GM23248 (cell line): ENCODE measurements at regions not wholly inside any gene's neighbourhood (a gene's known extent, or its start where the extent isn't known, plus 50 kb on each side); places are given as distances from the start of the nearest gene placed in this dataset.

Experiments used
- DNase-seq: peaks from one replicate; pipeline ENCODE4 v3.0.0-alpha.2; 2015
- H2AFZ ChIP-seq: fragments of 200-600 bp; sonication (generic); 2 replicates; pipeline ENCODE4 v1.6.1; 2016; ENCODE audit warnings: antibody characterized with exemption
- H3F3A ChIP-seq: fragments of 200-600 bp; sonication (generic); 2 replicates; pipeline ENCODE4 v1.6.1; 2016; ENCODE audit warnings: mild to moderate bottlenecking, antibody characterized with exemption, mixed run types; ENCODE audit not compliant: insufficient read depth
- H3K27ac ChIP-seq: fragments of 200-600 bp; sonication (generic); 2 replicates; pipeline ENCODE4 v1.5.1; 2016; ENCODE audit warnings: mild to moderate bottlenecking
- H3K27me3 ChIP-seq: fragments of 200-600 bp; sonication (generic); replicated peaks from 2 replicates; pipeline ENCODE4 v1.6.1; 2016; ENCODE audit warnings: mild to moderate bottlenecking; ENCODE audit not compliant: insufficient read depth
- H3K36me3 ChIP-seq: fragments of 200-600 bp; sonication (generic); 2 replicates; pipeline ENCODE4 v1.6.1; 2016; ENCODE audit warnings: low read depth, mild to moderate bottlenecking
- H3K4me1 ChIP-seq: fragments of 200-600 bp; sonication (generic); 2 replicates; pipeline ENCODE4 v1.6.1; 2016; ENCODE audit warnings: mild to moderate bottlenecking; ENCODE audit not compliant: insufficient read depth
- H3K4me2 ChIP-seq: fragments of 200-600 bp; sonication (generic); one replicate; pipeline ENCODE4 v1.6.1; 2016; ENCODE audit warnings: mild to moderate bottlenecking; ENCODE audit not compliant: unreplicated experiment
- H3K4me3 ChIP-seq: fragments of 200-600 bp; sonication (generic); 2 replicates; pipeline ENCODE4 v1.5.1; 2016; ENCODE audit warnings: mild to moderate bottlenecking
- H3K79me2 ChIP-seq: fragments of 200-600 bp; sonication (generic); 2 replicates; pipeline ENCODE4 v1.6.1; 2016; ENCODE audit warnings: mild to moderate bottlenecking; ENCODE audit not compliant: insufficient read depth
- H3K9ac ChIP-seq: fragments of 200-600 bp; sonication (generic); 2 replicates; pipeline ENCODE4 v1.6.1; 2016; ENCODE audit warnings: mild to moderate bottlenecking
- H3K9me2 ChIP-seq: fragments of 200-600 bp; sonication (generic); 2 replicates; pipeline ENCODE4 v1.6.1; 2016; ENCODE audit warnings: mixed run types, mild to moderate bottlenecking, moderate library complexity; ENCODE audit not compliant: insufficient read depth
- H3K9me3 ChIP-seq: fragments of 200-600 bp; sonication (generic); one replicate; pipeline ENCODE4 v1.6.1; 2017; ENCODE audit warnings: low read depth
- H4K20me1 ChIP-seq: fragments of 200-600 bp; sonication (generic); 2 replicates; pipeline ENCODE4 v1.6.0; 2016; ENCODE audit not compliant: insufficient read depth
- EZH2 ChIP-seq: fragments of 200-600 bp; sonication (generic); IDR thresholded peaks from 2 replicates; pipeline ENCODE4 v1.6.1; 2018; ENCODE audit warnings: antibody characterized with exemption, mild to moderate bottlenecking; ENCODE audit not compliant: insufficient read depth, poor library complexity, severe bottlenecking
- EZH2phosphoT487 ChIP-seq: fragments of 200-600 bp; sonication (generic); IDR thresholded peaks from 2 replicates; pipeline ENCODE4 v1.6.1; 2018; ENCODE audit warnings: antibody characterized with exemption, moderate library complexity, mild to moderate bottlenecking, low read depth; ENCODE audit not compliant: insufficient read depth
- WGBS, 2 experiments: methylation state at CpG; one replicate each; pipeline ENCODE4 v1.1.6; 2015 to 2017; ENCODE audit warnings: low lambda C conversion rate in 2 of 2, low coverage in 1 of 2; ENCODE audit errors: missing lambda C conversion rate in 2 of 2; 5-methylcytosine and 5-hydroxymethylcytosine counted together
- in situ Hi-C: fragments of 300-500 bp; cut with MboI; formaldehyde crosslinking; loops from 2 replicates; pipeline ENCODE4 v1.15.0; 2020

GRCh38 chr3:103924544-103924943 is 1442.2 kb upstream of the ALCAM start:
- Histone ChIP-seq H3K9ac (no peak overlapping the region), H3F3A (no peaks in the 10 kb centered on the region), H2AFZ (no peak overlapping the region), H3K79me2 (no peaks in the 10 kb centered on the region), H3K4me3 (no peak overlapping the region), H3K27ac (no peak overlapping the region), H3K36me3 (no peaks in the 10 kb centered on the region), H3K4me1 (no peaks in the 10 kb centered on the region), H3K9me3 (no peaks in the 10 kb centered on the region), H3K27me3 (no peaks in the 10 kb centered on the region), H3K4me2 (no peak overlapping the region), H3K9me2 (no peaks in the 10 kb centered on the region; the same call in 1 of the 2 replicates), H4K20me1 (no peaks in the 10 kb centered on the region)
- WGBS, 2 experiments: 24 to 38% methylated on average over 1 of the region's 1 CpG
- in situ Hi-C loops: no loop called here
- no peak for DNase-seq
- TF ChIP-seq EZH2phosphoT487: no peak
- TF ChIP-seq EZH2: no peak

- Histone ChIP-seq H3K36me3 (no peaks in the 10 kb centered on the region), H3K4me3 (no peak overlapping the region), H4K20me1 (no peaks in the 10 kb centered on the region), H2AFZ (no peak overlapping the region), H3K27ac (no peak overlapping the region), H3K4me1 (no peaks in the 10 kb centered on the region), H3F3A (no peaks in the 10 kb centered on the region), H3K9me3 (no peaks in the 10 kb centered on the region), H3K9me2 (no peaks in the 10 kb centered on the region), H3K4me2 (no peak overlapping the region), H3K9ac (no peak overlapping the region), H3K27me3 (no peaks in the 10 kb centered on the region), H3K79me2 (no peaks in the 10 kb centered on the region)
- no peak for DNase-seq
- WGBS, 2 experiments: 47 to 51% methylated on average over 12 of the region's 12 CpGs
- TF ChIP-seq EZH2 (no peak), EZH2phosphoT487 (no peak)
- in situ Hi-C loops: no loop called here
These were observed 1439.8 kb upstream of the ALCAM start for GRCh38 chr3:103926936-103927335.

- H2AFZ ChIP-seq: no peak overlapping the region
- WGBS, 2 experiments: 18 to 36% methylated on average over 1 of the region's 1 CpG
- TF ChIP-seq EZH2 (no peak), EZH2phosphoT487 (no peak)
These were observed 1438.8 kb upstream of the ALCAM start for GRCh38 chr3:103927896-103928295.

GRCh38 chr3:103937094-103937493 is 1429.6 kb upstream of the ALCAM start:
- Histone ChIP-seq H3F3A (no peaks in the 10 kb centered on the region), H4K20me1 (no peaks in the 10 kb centered on the region), H3K79me2 (no peaks in the 10 kb centered on the region), H3K9me3 (no peaks in the 10 kb centered on the region), H3K9me2 (no peaks in the 10 kb centered on the region), H3K27ac (no peak overlapping the region), H3K4me1 (no peaks in the 10 kb centered on the region), H2AFZ (no peak overlapping the region), H3K36me3 (no peaks in the 10 kb centered on the region), H3K4me2 (no peak overlapping the region), H3K27me3 (no peaks in the 10 kb centered on the region), H3K4me3 (no peak overlapping the region), H3K9ac (no peak overlapping the region)
- in situ Hi-C loops: no loop called here
- DNase-seq: no peak
- TF ChIP-seq EZH2phosphoT487 (no peak), EZH2 (no peak)

More at GRCh38 chr3:103927896-103928295, 1438.8 kb upstream of the ALCAM start:
- in situ Hi-C loops: no loop called here
- H3K36me3 ChIP-seq: no peaks in the 10 kb centered on the region
- no peak overlapping the region for H3K4me3 ChIP-seq
- H3K9ac ChIP-seq: no peak overlapping the region
- no peaks in the 10 kb centered on the region for H3F3A ChIP-seq
- H3K27me3 ChIP-seq: no peaks in the 10 kb centered on the region
- no peaks in the 10 kb centered on the region for H3K9me3 ChIP-seq
- no peaks in the 10 kb centered on the region for H3K9me2 ChIP-seq
- no peaks in the 10 kb centered on the region for H3K4me1 ChIP-seq
- H4K20me1 ChIP-seq: no peaks in the 10 kb centered on the region
- H3K79me2 ChIP-seq: no peaks in the 10 kb centered on the region
- no peak overlapping the region for H3K4me2 ChIP-seq
- DNase-seq: no peak
- no peak overlapping the region for H3K27ac ChIP-seq

- TF ChIP-seq EZH2 (no peak), EZH2phosphoT487 (no peak)
- H4K20me1 ChIP-seq: no peaks in the 10 kb centered on the region
- H3K4me3 ChIP-seq: no peak overlapping the region
- H3K79me2 ChIP-seq: no peaks in the 10 kb centered on the region
- H3F3A ChIP-seq: no peaks in the 10 kb centered on the region
- H3K36me3 ChIP-seq: no peaks in the 10 kb centered on the region
- no peaks in the 10 kb centered on the region for H3K27me3 ChIP-seq
- H3K9me2 ChIP-seq: no peaks in the 10 kb centered on the region
- H3K9ac ChIP-seq: no peak overlapping the region
- no peaks in the 10 kb centered on the region for H3K4me1 ChIP-seq
- H3K9me3 ChIP-seq: no peaks in the 10 kb centered on the region
- in situ Hi-C loops: no loop called here
- no peak for DNase-seq
- H2AFZ ChIP-seq: no peak overlapping the region
- H3K27ac ChIP-seq: no peak overlapping the region
- H3K4me2 ChIP-seq: no peak overlapping the region
- 26 to 37% methylated on average over 2 of the region's 2 CpGs for WGBS, 2 experiments
These were observed 1419.6 kb upstream of the ALCAM start for GRCh38 chr3:103947062-103947461.
